HCT116 (cell line): ENCODE measurements at regions not wholly inside any gene's neighbourhood (a gene's known extent, or its start where the extent isn't known, plus 50 kb on each side); places are given as distances from the start of the nearest gene placed in this dataset.

Source experiments
- ATAC-seq: fragments of 200-7000 bp; cut with Tn5 transposase; 2 replicates; pipeline ENCODE4 v1.9.1; 2020; ENCODE audit warnings: mild to moderate bottlenecking, moderate library complexity
- BruUV-seq: library from RNA; stranded (reverse); fragments of 400-500 nt; replicated peaks from 2 replicates; lab custom pipeline; 2021; lab: Mats Ljungman, UMichigan
- CTCF ChIA-PET: fragments of 300-600 bp; sonication (Branson Sonifier 250); formaldehyde crosslinking; loops from one replicate; lab custom pipeline; 2021; ENCODE audit warnings: antibody characterized with exemption; lab: Charles Lee
- POLR2A ChIA-PET: fragments of 300-600, 350-600 bp; sonication (Branson Sonifier 250); formaldehyde crosslinking; loops from one replicate; lab custom pipeline; 2021; ENCODE audit warnings: antibody characterized with exemption; lab: Charles Lee
- RAD21 ChIA-PET, 2 experiments: fragments of 300-600 bp; sonication (Branson Sonifier 250); formaldehyde crosslinking; loops; one replicate each; lab custom pipeline; 2023; ENCODE audit warnings: low total read pairs in 2 of 2; ENCODE audit not compliant: uncharacterized antibody in 2 of 2, unreplicated experiment in 2 of 2, low non-redundant PET in 1 of 2; lab: Charles Lee
- DNase-seq: peaks from one replicate; pipeline ENCODE4 v3.0.0-alpha.2; 2010; ENCODE audit warnings: low read depth, low spot score
- H2AFZ ChIP-seq: fragments of 200-600 bp; shearing (Covaris generic), sonication (generic); 2 replicates; pipeline ENCODE4 v1.6.1; 2017; ENCODE audit warnings: low read depth, mixed run types, mixed read lengths, antibody characterized with exemption, low read length; ENCODE audit not compliant: poor library complexity, severe bottlenecking
- H3K27ac ChIP-seq: 2 replicates; pipeline ENCODE4 v1.5.1; 2012; ENCODE audit warnings: low read depth, low read length
- H3K27me3 ChIP-seq: fragments of 200-600 bp; sonication (generic); 2 replicates; pipeline ENCODE4 v1.6.1; 2016; ENCODE audit warnings: mixed run types, low read length, mixed read lengths; ENCODE audit not compliant: insufficient read depth
- H3K36me3 ChIP-seq, 2 experiments: fragments of 200-500 bp in 1 of 2; fragments of 200-600 bp in 1 of 2; sonication (Bioruptor generic) in 1 of 2; sonication (generic) in 1 of 2; 2 replicates each; pipeline versions ENCODE4 v1.5.1 to v1.6.1; 2014 to 2016; ENCODE audit warnings: low read length in 2 of 2, inconsistent platforms in 1 of 2, mixed read lengths in 1 of 2, mixed run types in 1 of 2; ENCODE audit not compliant: insufficient read depth in 2 of 2, control insufficient read depth in 1 of 2
- H3K4me1 ChIP-seq, 2 experiments: fragments of 200-600 bp in 1 of 2; sonication (generic) in 1 of 2; 2 replicates each; pipeline versions ENCODE4 v1.5.1 to v1.6.1; 2012 to 2017; ENCODE audit warnings: low read length in 2 of 2, inconsistent platforms in 1 of 2, mild to moderate bottlenecking in 1 of 2, mixed read lengths in 1 of 2, mixed run types in 1 of 2, moderate library complexity in 1 of 2; ENCODE audit not compliant: insufficient read depth in 2 of 2, control insufficient read depth in 1 of 2
- H3K4me2 ChIP-seq: fragments of 200-600 bp; sonication (generic); 2 replicates; pipeline ENCODE4 v1.6.1; 2017; ENCODE audit warnings: mixed run types, low read length, mixed read lengths
- H3K4me3 ChIP-seq, 2 experiments: fragments of 200-600 bp in 1 of 2; sonication (generic) in 1 of 2; replicated peaks in 1 of 2; 2 replicates each; pipeline ENCODE4 v1.5.1; 2011 to 2016; ENCODE audit warnings: low read length in 2 of 2, control low read depth in 1 of 2, low read depth in 1 of 2, mild to moderate bottlenecking in 1 of 2, mixed read lengths in 1 of 2, mixed run types in 1 of 2
- H3K79me2 ChIP-seq: fragments of 200-600 bp; sonication (generic); 2 replicates; pipeline ENCODE4 v1.6.1; 2017; ENCODE audit warnings: mild to moderate bottlenecking, mixed run types, low read length, moderate library complexity, mixed read lengths; ENCODE audit not compliant: insufficient read depth
- H3K9ac ChIP-seq: fragments of 200-600 bp; sonication (generic); 2 replicates; pipeline ENCODE4 v1.6.1; 2016; ENCODE audit warnings: low read length, mixed read lengths
- H3K9me2 ChIP-seq: fragments of 200-600 bp; sonication (generic), shearing (Covaris generic); 2 replicates; pipeline ENCODE4 v1.6.1; 2017; ENCODE audit warnings: mixed run types, mild to moderate bottlenecking, moderate library complexity; ENCODE audit not compliant: insufficient read depth
- H3K9me3 ChIP-seq, 2 experiments: fragments of 200-500 bp in 1 of 2; fragments of 200-600 bp in 1 of 2; sonication (Bioruptor generic) in 1 of 2; sonication (generic) in 1 of 2; 2 replicates each; pipeline ENCODE4 v1.6.1; 2014 to 2017; ENCODE audit warnings: low read length in 2 of 2, mixed read lengths in 2 of 2, inconsistent platforms in 1 of 2, low read depth in 1 of 2, mild to moderate bottlenecking in 1 of 2, mixed run types in 1 of 2, moderate library complexity in 1 of 2; ENCODE audit not compliant: control insufficient read depth in 1 of 2, insufficient read depth in 1 of 2
- H4K20me1 ChIP-seq: fragments of 200-600 bp; sonication (generic), shearing (Covaris generic); 2 replicates; pipeline ENCODE4 v1.6.1; 2017; ENCODE audit warnings: mixed run types, mild to moderate bottlenecking, moderate library complexity; ENCODE audit not compliant: insufficient read depth
- CBX3 ChIP-seq: IDR thresholded peaks from 2 replicates; pipeline ENCODE4 v1.6.1; 2012; ENCODE audit warnings: low read depth
- POLR2A ChIP-seq: IDR thresholded peaks from 2 replicates; pipeline ENCODE4 v1.7.0; 2011; ENCODE audit warnings: borderline replicate concordance; ENCODE audit not compliant: insufficient read depth, insufficient read length; ENCODE audit errors: extremely low read depth
- ZFX ChIP-seq: fragments of 450-650 bp; IDR thresholded peaks from 2 replicates; pipeline ENCODE4 v1.6.1; 2017
- intact Hi-C: fragments of 100-400 bp; cut with micrococcal nuclease; formaldehyde crosslinking; loops from 2 replicates; pipeline ENCODE4 v1.10.0; 2022
- TF ChIP-seq, protein P1 (sequence below): IDR thresholded peaks from 2 replicates; pipeline ENCODE4 v1.6.1; 2012

DNA sequence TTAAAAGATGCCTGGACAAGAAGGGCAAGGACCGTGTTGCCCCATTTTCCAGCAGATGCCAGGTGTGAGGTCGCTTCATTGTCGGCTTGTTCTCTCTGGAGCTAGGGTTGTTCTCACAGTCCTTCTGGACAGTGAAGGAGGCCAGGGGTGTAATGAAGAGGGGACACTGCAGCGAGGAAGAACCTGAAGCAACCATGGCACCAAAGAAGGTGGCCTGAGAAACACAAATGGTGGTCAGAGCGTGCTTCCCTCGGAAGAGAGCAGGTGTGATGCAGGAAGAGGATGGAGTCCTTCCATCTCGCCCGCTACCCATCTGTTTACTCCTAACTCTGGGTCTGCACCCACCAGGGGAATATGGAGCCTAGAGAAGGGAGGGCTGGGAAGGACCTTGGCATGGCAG is 50.3 kb upstream of the TWIST2 start:
- TF ChIP-seq POLR2A (no peak), CBX3 (no peak), ZFX (no peak)
- TF ChIP-seq, protein P1, sequence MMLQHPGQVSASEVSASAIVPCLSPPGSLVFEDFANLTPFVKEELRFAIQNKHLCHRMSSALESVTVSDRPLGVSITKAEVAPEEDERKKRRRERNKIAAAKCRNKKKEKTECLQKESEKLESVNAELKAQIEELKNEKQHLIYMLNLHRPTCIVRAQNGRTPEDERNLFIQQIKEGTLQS = no peak
- CTCF ChIA-PET = no interaction called here

More for the DNA sequence above, 50.3 kb upstream of the TWIST2 start:
- Histone ChIP-seq H3K79me2 (no peaks in the 10 kb centered on the region), H3K27ac (no peak overlapping the region), H3K36me3 (no peaks in the 10 kb centered on the region), H3K4me3 (no peak overlapping the region), H3K9me2 (no peaks in the 10 kb centered on the region), H3K9ac (no peak overlapping the region), H3K27me3 (no peaks in the 10 kb centered on the region; the same call in 1 of the 2 replicates), H3K4me2 (no peak overlapping the region), H3K9me3 (no peaks in the 10 kb centered on the region), H4K20me1 (no peaks in the 10 kb centered on the region), H2AFZ (no peak overlapping the region), H3K4me1 (no peaks in the 10 kb centered on the region)
- ChIA-PET POLR2A (no interaction called here), RAD21 (no interaction called here)
- ATAC-seq (no peak), DNase-seq (no peak)
- BruUV-seq = no TSS peak
- intact Hi-C loops = no loop called here
